NCI-H1417 (cell line): ENCODE measurements at regions not wholly inside any gene's neighbourhood (a gene's known extent, or its start where the extent isn't known, plus 50 kb on each side); places are given as distances from the start of the nearest gene placed in this dataset.
A peak's percentile ranks its signal among the peaks of the same experiment; 100 is the strongest.
"Not testable (repeated sequence)": the region's sequence is repeated elsewhere in the genome, so short reads cannot be mapped to it uniquely, and the experiment has no call there.

Experiments used
- DNase-seq, 3 experiments: peaks; one replicate each; lab custom pipeline; 2025; lab: John Stamatoyannopoulos, UW

DNA sequence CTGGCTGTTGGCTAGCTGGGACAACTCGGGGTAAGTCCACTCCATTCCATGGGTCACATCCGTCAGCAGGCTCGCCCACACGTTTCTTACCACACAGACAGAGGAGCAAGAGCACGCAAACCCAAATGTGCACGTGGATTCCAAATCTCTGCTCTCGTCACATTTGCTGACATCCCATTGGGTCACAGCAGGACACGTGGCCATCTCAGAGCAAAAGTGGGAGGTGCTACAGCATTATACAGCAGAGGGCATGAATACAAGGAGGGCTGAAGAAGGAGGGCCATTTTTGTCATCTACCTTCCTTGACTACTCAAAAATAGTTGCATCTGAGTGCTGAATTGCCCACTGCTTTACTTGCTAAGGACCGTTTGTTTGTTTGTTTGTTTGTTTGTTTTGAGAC is 84.7 kb downstream of the RBBP6 start:
- DNase-seq = no peak

DNA sequence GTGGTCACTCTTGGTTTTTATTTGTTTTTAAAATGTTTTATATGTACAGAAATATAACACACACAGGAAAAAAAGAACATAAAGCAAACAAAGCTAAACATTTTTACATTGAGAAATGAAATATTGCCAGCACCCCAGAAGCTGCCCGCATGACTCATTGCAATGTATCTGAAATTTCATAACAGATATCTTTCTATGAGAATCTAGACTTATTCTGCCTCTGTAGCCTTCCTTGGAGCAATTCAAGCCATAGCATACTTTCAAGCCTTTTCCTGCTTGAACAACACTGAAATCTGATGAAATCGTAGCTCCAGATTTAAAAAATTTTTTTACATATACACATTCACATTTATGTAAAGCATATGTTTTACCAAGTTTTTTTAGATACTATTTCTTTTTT is 86.9 kb downstream of the RBBP6 start:
- no peak for DNase-seq

DNA sequence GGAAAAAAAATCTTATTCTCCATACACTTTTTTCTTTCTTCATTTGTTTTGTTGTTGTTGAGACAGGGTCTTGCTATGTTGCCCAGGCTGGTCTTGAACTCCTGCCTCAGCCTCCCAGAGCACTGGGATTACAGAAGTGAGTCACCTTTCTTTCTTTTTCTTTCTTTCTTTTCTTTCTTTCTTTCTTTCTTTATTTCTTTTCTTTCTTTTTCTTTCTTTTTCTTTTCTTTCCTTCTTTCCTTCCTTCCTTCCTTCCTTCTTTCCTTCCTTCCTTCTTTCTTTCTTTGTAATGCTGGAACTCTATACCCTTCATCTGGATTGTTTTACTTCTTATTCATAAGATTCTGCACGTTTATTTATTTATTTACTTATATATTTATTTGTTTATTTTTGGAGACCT is 94.5 kb upstream of the TNRC6A start:
- no peak for DNase-seq

DNA sequence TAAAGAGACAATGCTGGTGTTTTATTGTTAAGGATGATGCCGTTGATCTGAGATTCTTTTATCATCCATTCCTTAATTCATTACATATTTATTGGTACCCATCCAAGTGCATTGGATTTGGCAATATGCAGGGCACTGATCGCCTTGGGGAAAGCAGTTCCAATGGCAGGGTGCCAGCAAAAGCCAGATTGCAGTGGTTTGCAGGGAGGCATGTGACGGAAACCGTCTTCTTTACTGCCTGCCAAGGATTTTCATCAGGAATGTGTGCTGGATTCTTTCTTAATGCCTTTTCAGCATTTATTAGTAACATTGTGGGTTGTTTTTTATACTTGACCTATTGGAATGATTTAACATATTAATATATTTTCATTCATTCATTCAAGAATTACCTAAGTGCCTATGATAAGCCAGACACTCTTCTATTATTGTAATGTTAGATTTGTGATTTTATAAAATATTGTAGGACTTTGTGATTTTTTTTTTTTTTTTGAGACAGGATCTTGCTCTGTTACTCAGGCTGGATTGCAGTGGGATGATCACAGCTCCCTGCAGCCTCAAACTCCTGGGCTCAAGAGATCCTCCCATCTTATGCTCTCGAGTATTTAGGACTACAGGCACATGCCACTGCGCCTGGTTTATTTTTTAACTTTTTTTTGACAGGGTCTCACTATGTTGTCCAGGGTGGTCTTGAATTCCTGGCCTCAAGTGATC is 93.4 kb upstream of the TNRC6A start:
- DNase-seq = peak in 1 of 3 experiments; percentile 23

DNA sequence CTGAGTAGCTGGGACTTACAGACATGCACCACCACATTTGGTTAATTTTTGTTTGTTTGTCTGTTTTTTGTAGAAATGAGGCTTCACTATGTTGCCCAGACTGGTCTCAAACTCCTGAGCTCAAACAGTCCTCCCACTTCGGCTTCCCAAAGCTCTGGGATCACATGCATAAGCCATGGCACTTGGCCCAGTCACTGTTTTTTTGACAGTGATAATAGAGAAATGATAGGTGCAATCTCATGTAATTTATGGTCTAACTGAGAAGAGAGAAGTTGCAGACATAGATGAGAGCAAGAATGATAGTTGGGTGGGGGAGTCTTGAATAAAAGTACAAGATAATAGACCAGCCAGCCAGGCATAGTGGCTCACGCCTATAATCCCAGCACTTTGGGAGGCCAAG is 89.7 kb upstream of the TNRC6A start:
- no peak for DNase-seq

DNA sequence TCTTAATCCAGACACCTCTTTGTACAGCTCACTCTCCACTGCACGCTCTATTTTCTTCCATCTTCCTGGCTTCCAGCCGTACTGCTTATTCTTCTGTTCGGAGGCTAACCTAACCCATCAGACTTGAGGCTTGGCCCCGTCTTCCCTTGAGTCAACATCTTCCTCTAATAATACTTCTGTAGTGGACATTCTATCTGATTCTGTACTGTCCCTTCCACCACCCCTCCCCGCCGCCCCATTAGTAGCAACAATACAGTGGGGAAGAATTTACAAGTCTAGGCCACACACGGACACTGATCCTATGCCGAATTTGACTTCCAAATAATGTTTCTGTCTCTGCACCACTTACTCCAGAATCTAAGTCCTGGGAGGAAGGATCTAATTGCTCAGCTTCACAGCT is 86.0 kb upstream of the TNRC6A start:
- DNase-seq = no peak

DNA sequence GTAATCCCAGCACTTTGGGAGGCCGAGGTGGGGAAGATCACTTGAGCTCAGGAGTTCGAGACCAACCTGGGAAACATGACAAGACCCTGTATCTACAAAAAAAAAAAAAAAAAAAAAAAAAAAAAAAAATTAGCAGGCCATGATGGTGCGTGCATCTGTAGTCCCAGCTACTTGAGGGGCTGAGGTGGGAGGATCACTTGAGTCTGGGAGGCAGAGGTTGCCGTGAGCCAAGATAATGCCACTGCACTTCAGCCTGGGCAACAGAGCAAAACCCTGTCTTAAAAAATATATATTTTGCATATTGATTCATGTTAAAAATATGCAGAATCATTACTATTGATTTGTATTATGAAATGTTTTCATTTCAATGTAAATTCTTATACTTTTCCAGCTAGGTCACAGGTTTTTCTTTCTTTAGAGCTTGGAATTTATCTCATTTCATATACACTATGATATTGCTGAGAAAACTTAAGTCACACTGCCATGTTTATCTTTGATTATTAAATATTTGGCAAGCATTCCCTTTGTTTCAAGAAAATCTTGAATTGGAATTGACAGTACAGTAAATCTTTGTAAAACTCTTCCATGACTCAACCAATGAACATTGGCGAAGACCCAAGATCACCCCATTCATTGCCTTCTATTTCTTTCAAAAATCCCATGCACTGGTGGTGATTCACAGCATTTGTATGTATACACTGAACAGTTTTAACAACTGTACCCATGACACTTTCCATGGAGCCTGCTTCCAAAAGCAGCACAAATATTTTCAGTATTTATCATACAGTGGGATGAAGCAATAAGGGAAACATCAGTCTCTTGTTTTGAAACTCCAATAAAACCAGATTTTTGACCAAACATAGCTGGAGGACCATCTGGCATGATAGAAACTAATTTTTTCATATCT is 83.5 kb upstream of the TNRC6A start:
- DNase-seq = no peak

DNA sequence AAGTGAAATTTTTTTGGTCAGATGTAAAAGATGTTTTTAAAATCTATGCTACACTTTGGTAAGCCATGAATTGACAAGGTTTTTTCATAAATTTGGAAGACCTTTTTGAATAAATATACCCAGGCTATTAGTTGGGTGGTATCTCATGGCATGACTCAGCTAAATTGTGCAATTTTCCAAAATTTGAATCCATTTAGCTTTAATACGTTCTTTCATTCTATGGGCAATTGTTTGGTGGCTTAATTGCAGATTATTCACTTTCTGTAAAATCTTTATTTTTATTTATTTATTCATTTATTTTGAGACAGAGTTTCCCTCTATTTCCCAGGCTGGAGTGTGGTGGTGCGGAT is 82.8 kb upstream of the TNRC6A start:
- DNase-seq = no peak

DNA sequence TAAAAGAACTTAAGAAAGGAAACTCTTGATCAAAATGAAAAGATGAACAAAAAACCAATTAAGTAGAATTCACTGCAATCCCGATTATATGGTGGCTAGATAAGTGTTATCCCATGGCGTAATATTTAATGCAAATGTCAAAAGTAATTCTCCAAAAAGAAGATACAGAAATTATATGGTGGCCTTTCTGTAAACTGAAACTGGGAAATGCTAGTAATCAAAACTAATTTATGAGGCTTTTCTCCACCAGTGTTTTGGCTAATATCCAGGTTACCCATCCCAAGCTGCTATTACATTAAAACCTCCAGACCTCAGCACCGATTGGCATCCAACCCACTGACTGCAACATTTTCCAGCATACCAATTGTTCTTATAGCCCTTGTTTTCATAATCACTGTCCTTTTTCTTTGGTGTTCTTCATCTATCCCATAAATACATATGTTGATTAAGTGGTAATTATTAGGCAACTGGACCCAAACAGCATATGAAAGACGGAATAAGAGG is 77.2 kb upstream of the TNRC6A start:
- DNase-seq = no peak

DNA sequence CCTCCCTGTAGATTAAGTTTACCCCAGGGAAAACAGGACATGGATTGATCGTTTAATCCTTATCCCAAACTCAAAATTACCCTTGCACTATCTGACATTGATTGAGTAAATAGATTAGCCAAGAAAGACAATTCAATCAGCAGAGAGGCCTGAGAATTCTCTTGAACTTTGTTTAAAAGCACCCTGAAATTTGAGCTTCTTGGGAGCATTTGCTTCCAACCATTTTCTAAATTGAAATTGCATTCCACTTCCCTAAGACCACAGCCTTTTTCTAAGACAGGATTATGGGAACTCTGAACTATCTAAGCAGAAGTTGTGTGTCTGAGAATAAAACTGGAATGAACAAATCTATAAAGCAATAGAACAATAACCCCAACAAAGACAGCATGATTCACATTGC is 76.6 kb upstream of the TNRC6A start:
- no peak for DNase-seq

DNA sequence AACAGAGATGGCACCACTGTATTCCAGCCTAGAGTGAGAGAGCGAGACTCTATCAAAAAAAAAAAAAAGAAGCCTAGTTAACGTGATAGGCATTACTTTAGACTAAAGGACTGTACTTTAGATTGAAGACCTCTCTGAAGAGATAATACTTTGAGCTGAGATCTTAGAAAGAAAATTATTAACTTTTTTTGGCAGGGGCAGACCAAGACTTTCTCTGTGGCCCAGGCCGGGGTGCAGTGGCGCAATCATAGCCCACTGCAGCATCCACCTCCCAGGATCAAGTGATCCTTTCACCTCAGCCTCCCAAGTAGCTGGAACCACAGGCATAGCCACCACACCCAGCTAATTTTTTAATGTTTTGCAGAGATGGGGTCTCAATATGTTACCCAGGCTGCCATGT is 75.7 kb upstream of the TNRC6A start:
- no peak for DNase-seq

DNA sequence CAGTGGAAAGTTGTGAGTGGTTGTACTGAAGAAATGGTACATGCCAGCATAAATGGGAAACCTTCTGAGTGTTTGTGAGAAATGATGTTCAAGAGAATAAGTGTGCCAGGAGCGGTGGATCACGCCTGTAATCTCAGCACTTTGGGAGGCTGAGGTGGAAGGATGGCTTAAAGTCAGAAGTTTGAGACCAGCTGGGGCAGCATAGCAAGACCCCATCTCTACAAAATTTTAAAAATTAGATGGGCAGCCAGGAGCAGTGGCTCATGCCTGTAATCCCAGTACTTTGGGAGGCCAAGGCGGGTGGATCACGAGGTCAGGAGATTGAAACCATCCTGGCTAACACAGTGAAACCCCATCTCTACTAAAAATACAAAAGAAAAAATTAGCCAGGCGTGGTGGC is 63.5 kb upstream of the TNRC6A start:
- not testable (repeated sequence) for DNase-seq

DNA sequence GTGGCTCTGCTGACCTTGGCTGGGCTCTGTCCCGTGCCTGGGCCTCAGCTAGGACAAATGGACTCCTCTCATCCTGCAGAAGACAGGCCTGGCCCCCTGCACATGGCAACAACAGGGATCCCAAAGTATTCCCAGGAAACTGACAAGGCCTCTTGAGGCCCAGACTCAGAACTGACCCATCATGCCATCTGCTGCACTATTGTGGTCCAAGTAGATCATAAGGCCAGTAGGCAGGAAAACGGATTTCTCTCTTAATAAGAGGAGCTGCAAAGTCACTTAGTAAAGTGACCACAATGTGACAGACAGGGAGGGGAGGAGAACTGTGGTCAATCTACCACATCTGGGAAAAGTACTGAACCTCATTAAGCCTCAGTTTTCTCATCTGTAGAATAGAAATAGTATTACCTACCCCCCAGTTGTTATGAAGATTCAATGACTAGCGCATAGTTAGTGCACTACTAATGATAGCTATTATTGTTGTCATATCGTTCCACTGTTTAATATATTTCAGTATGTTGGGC is 62.1 kb upstream of the TNRC6A start:
- no peak for DNase-seq

DNA sequence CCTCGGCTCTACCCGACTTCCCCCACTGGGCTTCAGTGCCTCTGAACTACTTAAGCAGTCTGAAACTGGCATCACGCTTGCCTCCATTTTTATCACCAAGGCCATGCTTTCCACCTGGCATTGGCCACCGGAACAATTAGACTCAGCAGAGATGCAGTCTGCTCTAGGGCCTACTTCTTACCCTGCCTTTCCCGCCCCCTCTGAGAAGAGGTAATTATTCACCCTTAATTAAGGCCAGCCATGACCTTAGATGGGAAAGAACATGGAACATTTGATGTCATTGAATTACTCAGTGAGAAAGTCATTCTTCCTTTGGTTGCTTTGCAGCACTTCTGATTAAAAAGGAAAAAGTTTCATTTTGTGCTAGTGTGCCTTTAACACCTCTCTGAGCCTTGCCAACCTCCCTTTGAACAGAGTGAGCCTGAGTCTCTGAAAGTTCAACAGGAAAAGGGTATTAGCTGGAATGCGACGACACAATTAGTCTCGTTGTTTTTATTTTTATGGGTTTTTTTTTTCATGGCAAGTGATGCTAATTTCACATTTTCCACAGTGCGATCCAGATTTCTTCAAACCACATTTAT is 60.9 kb upstream of the TNRC6A start:
- peak in 1 of 3 experiments; percentile 28 for DNase-seq

DNA sequence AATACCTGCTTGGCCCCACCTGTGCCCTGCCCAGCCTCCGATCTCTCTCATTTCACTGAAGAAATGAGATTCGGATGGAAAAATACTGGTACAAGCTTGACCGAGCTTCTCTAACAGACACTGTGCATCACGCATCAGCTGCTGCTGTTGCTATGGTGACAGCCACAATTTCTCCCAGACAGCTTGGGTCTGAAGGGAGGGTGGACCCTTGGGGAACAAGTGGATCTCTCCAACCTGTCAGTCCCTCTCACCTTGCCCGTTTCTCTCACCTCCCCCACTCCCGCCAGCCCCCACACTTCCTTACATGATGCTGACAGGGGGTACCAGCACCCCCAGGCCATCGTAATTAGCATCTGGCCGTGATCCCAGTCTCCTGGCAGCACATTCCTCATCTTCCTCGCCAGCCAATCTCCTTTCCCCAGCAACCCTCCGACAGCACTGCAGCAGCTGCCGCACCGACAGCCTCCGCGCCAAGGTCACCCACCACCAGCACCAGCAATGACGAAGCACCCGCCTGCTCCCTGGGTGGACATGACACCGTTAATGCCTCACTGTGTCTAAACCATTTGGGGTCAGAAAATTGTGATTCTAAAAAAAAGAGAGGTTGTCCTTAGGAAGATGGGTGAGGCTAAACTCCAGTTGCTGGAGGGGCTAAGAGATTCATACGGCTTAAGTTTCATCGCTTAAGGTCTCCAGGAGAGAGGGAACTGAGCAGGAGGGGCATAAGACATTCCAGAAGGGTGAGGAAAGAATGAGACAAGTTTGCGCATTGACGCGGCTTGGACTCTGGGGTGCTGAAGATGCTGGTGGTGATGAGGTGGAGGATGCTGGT is 58.6 kb upstream of the TNRC6A start:
- peak; percentile 72 to 93 (median 82) for DNase-seq

DNA sequence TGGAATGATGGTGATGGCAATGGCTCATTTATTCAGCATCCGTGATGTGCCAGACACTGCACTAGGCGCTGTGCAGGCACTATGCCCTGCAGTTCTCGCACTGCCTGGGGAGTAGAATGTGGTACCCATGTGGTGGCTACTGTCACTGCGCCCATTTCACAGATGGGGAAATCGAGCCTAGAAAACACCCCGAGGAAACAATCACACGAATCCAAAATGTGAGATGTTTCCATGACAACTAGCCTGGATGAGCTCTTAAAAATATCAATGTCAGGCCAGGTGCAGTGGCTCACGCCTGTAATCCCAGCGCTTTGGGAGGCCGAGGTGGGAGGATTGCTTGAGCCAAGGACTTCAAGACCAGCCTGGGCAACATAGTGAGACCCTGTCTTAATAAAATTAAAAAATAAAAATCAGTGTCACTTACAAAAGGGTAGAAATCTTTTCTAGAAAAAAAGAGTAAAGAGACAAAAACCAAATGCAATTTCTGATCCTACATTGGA is 57.9 kb upstream of the TNRC6A start:
- DNase-seq = peak in 1 of 3 experiments; percentile 48

DNA sequence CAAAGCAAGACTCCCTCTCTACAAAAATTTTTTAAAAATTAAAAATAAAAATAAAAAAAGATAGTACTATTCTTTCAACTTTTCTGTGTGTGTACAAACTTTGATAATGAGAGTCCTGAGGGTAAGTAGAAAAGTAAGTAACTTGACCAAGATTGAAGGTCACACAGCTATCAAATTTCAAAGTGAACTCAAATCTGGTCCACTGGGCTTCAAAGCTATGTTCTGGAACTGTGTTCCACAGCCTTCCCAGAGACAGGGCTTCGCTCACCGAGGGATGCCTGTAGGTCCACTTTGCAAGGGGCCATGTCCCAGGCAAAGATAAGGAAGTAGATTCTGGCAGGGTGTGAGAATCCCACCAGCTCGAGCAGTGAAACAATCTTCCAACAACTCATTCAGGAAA is 56.3 kb upstream of the TNRC6A start:
- no peak for DNase-seq

DNA sequence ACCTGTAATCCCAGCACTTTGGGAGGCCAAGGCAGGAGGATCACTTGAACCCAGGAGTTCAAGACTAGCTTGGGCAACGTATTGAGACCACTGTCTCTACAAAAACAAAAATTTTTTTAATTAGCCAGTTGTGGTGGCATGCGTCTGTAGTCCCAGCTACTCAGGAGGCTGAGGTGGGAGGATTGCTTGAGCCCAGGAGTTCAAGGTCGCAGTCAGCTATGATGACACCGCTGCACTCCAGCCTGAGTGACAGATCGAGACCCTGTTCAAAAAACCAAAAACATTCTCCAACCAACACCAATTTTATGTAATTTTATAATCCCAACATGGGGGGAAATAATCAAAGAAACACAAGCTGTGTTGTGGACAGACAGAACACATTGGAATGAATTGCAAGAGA is 54.6 kb upstream of the TNRC6A start:
- DNase-seq = no peak

DNA sequence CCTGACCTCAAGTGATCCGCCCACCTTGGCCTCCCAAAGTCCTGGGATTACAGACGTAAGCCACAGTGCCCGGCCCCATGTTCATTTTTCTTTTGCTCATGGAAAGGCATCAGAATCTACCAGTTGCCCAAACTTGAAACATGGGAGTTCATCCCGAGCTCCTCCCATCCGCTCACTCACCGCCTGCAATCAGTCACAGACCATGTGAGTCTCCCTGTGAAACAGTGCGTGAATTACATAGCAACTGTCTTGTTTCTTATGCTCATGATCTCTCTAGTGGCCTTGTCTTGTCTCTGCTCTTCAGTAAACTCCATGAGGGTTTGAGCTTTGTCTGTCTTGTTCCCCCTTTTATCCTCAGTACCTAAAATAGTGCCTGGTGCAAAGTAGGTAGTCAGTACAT is 52.1 kb upstream of the TNRC6A start:
- no peak for DNase-seq
